ENCODE measurements at regions not wholly inside any gene's neighbourhood (a gene's known extent, or its start where the extent isn't known, plus 50 kb on each side); places are given as distances from the start of the nearest gene placed in this dataset.

- CTCF ChIA-PET: no interaction called here
- H3K4me1 Mint-ChIP-seq: no peaks in the 10 kb centered on the region
- H3K36me3 Mint-ChIP-seq: peaks cover 0 to 6% (median 0%) of the 10 kb centered on the region in 5 donors
Measured at GRCh38 chr4:123517176-123517575, 120.6 kb downstream of the SPRY1 start.

GRCh38 chr4:123517971-123518370 lies 121.4 kb downstream of the SPRY1 start:
- intact Hi-C loops (cut with micrococcal nuclease): no loop called here
- no peaks in the 10 kb centered on the region for H3K36me3 ChIP-seq (ENCODE audit: control insufficient read depth in 2 of 3, insufficient read depth in 3 of 3, low read length in 3 of 3)
- H3K4me3 Mint-ChIP-seq: no peak overlapping the region
- no peaks in the 10 kb centered on the region for H3K27me3 ChIP-seq (ENCODE audit: control insufficient read depth in 2 of 2, insufficient read depth in 2 of 2, low read length in 2 of 2)
- H3K9me3 Mint-ChIP-seq: peaks cover 0 to 1% (median 0%) of the 10 kb centered on the region in 11 donors
- CTCF ChIA-PET: no interaction called here
- DNase-seq: no peak
- no peak overlapping the region for H3K4me3 ChIP-seq (ENCODE audit: low read length)
- POLR2A ChIA-PET: no interaction called here
- H3K36me3 Mint-ChIP-seq: peaks cover 0 to 2% (median 0%) of the 10 kb centered on the region in 5 donors
- no peaks in the 10 kb centered on the region for H3K4me1 ChIP-seq (ENCODE audit: control insufficient read depth in 2 of 2, insufficient read depth in 2 of 2, low read length in 2 of 2)
- H3K9me3 ChIP-seq (ENCODE audit: control insufficient read depth in 2 of 3, low read length in 3 of 3): no peaks in the 10 kb centered on the region
- H3K27ac Mint-ChIP-seq: no peak overlapping the region
- H3K27me3 Mint-ChIP-seq: peaks cover 0 to 29% (median 9%) of the 10 kb centered on the region in 5 donors
- ATAC-seq: no peak
- H3K4me1 Mint-ChIP-seq: no peaks in the 10 kb centered on the region
- no peak overlapping the region for H3K27ac ChIP-seq (ENCODE audit: low read depth, low read length)

More at GRCh38 chr4:123517176-123517575, 120.6 kb downstream of the SPRY1 start:
- H3K9me3 Mint-ChIP-seq: peaks cover 0 to 4% (median 0%) of the 10 kb centered on the region in 11 donors
- Histone ChIP-seq H3K27ac (ENCODE audit: low read depth, low read length) (no peak overlapping the region), H3K4me1 (ENCODE audit: control insufficient read depth in 2 of 2, insufficient read depth in 2 of 2, low read length in 2 of 2) (no peaks in the 10 kb centered on the region), H3K36me3 (ENCODE audit: control insufficient read depth in 2 of 3, insufficient read depth in 3 of 3, low read length in 3 of 3) (no peaks in the 10 kb centered on the region), H3K4me3 (ENCODE audit: low read length) (no peak overlapping the region), H3K9me3 (ENCODE audit: control insufficient read depth in 2 of 3, low read length in 3 of 3) (no peaks in the 10 kb centered on the region), H3K27me3 (ENCODE audit: control insufficient read depth in 2 of 2, insufficient read depth in 2 of 2, low read length in 2 of 2) (no peaks in the 10 kb centered on the region)
- H3K27ac Mint-ChIP-seq: no peak overlapping the region
- H3K27me3 Mint-ChIP-seq: peaks cover 0 to 26% (median 12%) of the 10 kb centered on the region in 5 donors
- POLR2A ChIA-PET: no interaction called here
- ATAC-seq (no peak), DNase-seq (no peak)
- intact Hi-C loops (cut with micrococcal nuclease): no loop called here
- H3K4me3 Mint-ChIP-seq: no peak overlapping the region

GRCh38 chr4:123520325-123520724 lies 123.7 kb downstream of the SPRY1 start:
- POLR2A ChIA-PET: no interaction called here
- no peak overlapping the region for H3K4me3 Mint-ChIP-seq
- CTCF ChIA-PET: no interaction called here

GRCh38 chr4:123522081-123522480 lies 125.5 kb downstream of the SPRY1 start:
- H3K4me1 Mint-ChIP-seq: peaks cover 0 to 9% (median 0%) of the 10 kb centered on the region in 7 donors
- H3K4me3 Mint-ChIP-seq: no peak overlapping the region
- no peaks in the 10 kb centered on the region for H3K9me3 ChIP-seq (ENCODE audit: control insufficient read depth in 2 of 3, low read length in 3 of 3)
- ChIA-PET CTCF (interaction anchor here (0.7 kb wide), 1 partner anchor 9 kb away, joined by 4 read pairs; no protein-coding TSS in a partner anchor), POLR2A (no interaction called here)
- no peaks in the 10 kb centered on the region for H3K27me3 ChIP-seq (ENCODE audit: control insufficient read depth in 2 of 2, insufficient read depth in 2 of 2, low read length in 2 of 2)
- H3K9me3 Mint-ChIP-seq: peaks cover 0 to 2% (median 0%) of the 10 kb centered on the region in 11 donors
- H3K36me3 ChIP-seq (ENCODE audit: control insufficient read depth in 2 of 3, insufficient read depth in 3 of 3, low read length in 3 of 3): no peaks in the 10 kb centered on the region
- H3K4me1 ChIP-seq (ENCODE audit: control insufficient read depth in 2 of 2, insufficient read depth in 2 of 2, low read length in 2 of 2): no peaks in the 10 kb centered on the region
- DNase-seq (no peak), ATAC-seq (no peak)
- H3K36me3 Mint-ChIP-seq: peaks cover 0 to 4% (median 0%) of the 10 kb centered on the region in 5 donors
- intact Hi-C loops (cut with micrococcal nuclease): no loop called here
- H3K27ac Mint-ChIP-seq: no peak overlapping the region
- H3K27ac ChIP-seq (ENCODE audit: low read depth, low read length): no peak overlapping the region
- no peak overlapping the region for H3K4me3 ChIP-seq (ENCODE audit: low read length)
- peaks cover 0 to 14% (median 8%) of the 10 kb centered on the region in 5 donors for H3K27me3 Mint-ChIP-seq

More at GRCh38 chr4:123520325-123520724, 123.7 kb downstream of the SPRY1 start:
- H3K27me3 ChIP-seq (ENCODE audit: control insufficient read depth in 2 of 2, insufficient read depth in 2 of 2, low read length in 2 of 2): no peaks in the 10 kb centered on the region
- DNase-seq (no peak), ATAC-seq (no peak)
- Mint-ChIP-seq H3K27me3 (peaks cover 0 to 12% (median 8%) of the 10 kb centered on the region in 5 donors), H3K36me3 (no peaks in the 10 kb centered on the region), H3K27ac (no peak overlapping the region), H3K9me3 (peaks cover 0 to 1% (median 0%) of the 10 kb centered on the region in 11 donors), H3K4me1 (no peaks in the 10 kb centered on the region)
- H3K36me3 ChIP-seq (ENCODE audit: control insufficient read depth in 2 of 3, insufficient read depth in 3 of 3, low read length in 3 of 3): no peaks in the 10 kb centered on the region
- intact Hi-C loops (cut with micrococcal nuclease): no loop called here
- H3K4me1 ChIP-seq (ENCODE audit: control insufficient read depth in 2 of 2, insufficient read depth in 2 of 2, low read length in 2 of 2): no peaks in the 10 kb centered on the region
- no peaks in the 10 kb centered on the region for H3K9me3 ChIP-seq (ENCODE audit: control insufficient read depth in 2 of 3, low read length in 3 of 3)
- H3K4me3 ChIP-seq (ENCODE audit: low read length): no peak overlapping the region
- no peak overlapping the region for H3K27ac ChIP-seq (ENCODE audit: low read depth, low read length)

GRCh38 chr4:123522646-123523045 lies 126.1 kb downstream of the SPRY1 start:
- Histone ChIP-seq H3K4me1 (ENCODE audit: control insufficient read depth in 2 of 2, insufficient read depth in 2 of 2, low read length in 2 of 2) (no peaks in the 10 kb centered on the region), H3K4me3 (ENCODE audit: low read length) (no peak overlapping the region), H3K27me3 (ENCODE audit: control insufficient read depth in 2 of 2, insufficient read depth in 2 of 2, low read length in 2 of 2) (no peaks in the 10 kb centered on the region), H3K9me3 (ENCODE audit: control insufficient read depth in 2 of 3, low read length in 3 of 3) (no peaks in the 10 kb centered on the region), H3K36me3 (ENCODE audit: control insufficient read depth in 2 of 3, insufficient read depth in 3 of 3, low read length in 3 of 3) (no peaks in the 10 kb centered on the region), H3K27ac (ENCODE audit: low read depth, low read length) (no peak overlapping the region)
- intact Hi-C loops (cut with micrococcal nuclease): no loop called here
- POLR2A ChIA-PET: no interaction called here
- CTCF ChIA-PET: no interaction called here
- H3K36me3 Mint-ChIP-seq: peaks cover 0 to 4% (median 0%) of the 10 kb centered on the region in 5 donors
- DNase-seq (no peak), ATAC-seq (no peak)
- H3K4me3 Mint-ChIP-seq: no peak overlapping the region
- H3K27ac Mint-ChIP-seq: no peak overlapping the region
- H3K9me3 Mint-ChIP-seq: peaks cover 0 to 2% (median 0%) of the 10 kb centered on the region in 11 donors
- H3K27me3 Mint-ChIP-seq: peaks cover 0 to 14% (median 8%) of the 10 kb centered on the region in 5 donors
- H3K4me1 Mint-ChIP-seq: peaks cover 0 to 10% (median 0%) of the 10 kb centered on the region in 7 donors

- H3K9me3 Mint-ChIP-seq: peaks cover 0 to 2% (median 0%) of the 10 kb centered on the region in 11 donors
- Histone ChIP-seq H3K9me3 (ENCODE audit: control insufficient read depth in 2 of 3, low read length in 3 of 3) (no peaks in the 10 kb centered on the region), H3K36me3 (ENCODE audit: control insufficient read depth in 2 of 3, insufficient read depth in 3 of 3, low read length in 3 of 3) (no peaks in the 10 kb centered on the region), H3K27me3 (ENCODE audit: control insufficient read depth in 2 of 2, insufficient read depth in 2 of 2, low read length in 2 of 2) (no peaks in the 10 kb centered on the region), H3K4me3 (ENCODE audit: low read length) (no peak overlapping the region), H3K27ac (ENCODE audit: low read depth, low read length) (no peak overlapping the region), H3K4me1 (ENCODE audit: control insufficient read depth in 2 of 2, insufficient read depth in 2 of 2, low read length in 2 of 2) (no peaks in the 10 kb centered on the region)
- ChIA-PET POLR2A (no interaction called here), CTCF (no interaction called here)
- no peak overlapping the region for H3K4me3 Mint-ChIP-seq
- intact Hi-C loops (cut with micrococcal nuclease): no loop called here
- H3K36me3 Mint-ChIP-seq: peaks cover 0 to 4% (median 0%) of the 10 kb centered on the region in 5 donors
- DNase-seq (no peak), ATAC-seq (no peak)
- H3K4me1 Mint-ChIP-seq: peaks cover 0 to 10% (median 0%) of the 10 kb centered on the region in 7 donors
- peaks cover 0 to 14% (median 6%) of the 10 kb centered on the region in 5 donors for H3K27me3 Mint-ChIP-seq
- H3K27ac Mint-ChIP-seq: no peak overlapping the region
Measured at GRCh38 chr4:123524958-123525628, 128.5 kb downstream of the SPRY1 start.

GRCh38 chr4:123526511-123526910 lies 129.9 kb downstream of the SPRY1 start:
- DNase-seq (peak in 1 of 9 donors; percentile 31), ATAC-seq (no peak)
- Histone ChIP-seq H3K9me3 (ENCODE audit: control insufficient read depth in 2 of 3, low read length in 3 of 3) (no peaks in the 10 kb centered on the region), H3K36me3 (ENCODE audit: control insufficient read depth in 2 of 3, insufficient read depth in 3 of 3, low read length in 3 of 3) (no peaks in the 10 kb centered on the region), H3K27ac (ENCODE audit: low read depth, low read length) (no peak overlapping the region), H3K4me1 (ENCODE audit: control insufficient read depth in 2 of 2, insufficient read depth in 2 of 2, low read length in 2 of 2) (no peaks in the 10 kb centered on the region), H3K27me3 (ENCODE audit: control insufficient read depth in 2 of 2, insufficient read depth in 2 of 2, low read length in 2 of 2) (no peaks in the 10 kb centered on the region), H3K4me3 (ENCODE audit: low read length) (no peak overlapping the region)
- H3K4me3 Mint-ChIP-seq: no peak overlapping the region
- no peak overlapping the region for H3K27ac Mint-ChIP-seq
- POLR2A ChIA-PET: no interaction called here
- intact Hi-C loops (cut with micrococcal nuclease): no loop called here
- peaks cover 0 to 4% (median 0%) of the 10 kb centered on the region in 5 donors for H3K36me3 Mint-ChIP-seq
- H3K9me3 Mint-ChIP-seq: peaks cover 0 to 5% (median 0%) of the 10 kb centered on the region in 11 donors
- peaks cover 0 to 10% (median 0%) of the 10 kb centered on the region in 7 donors for H3K4me1 Mint-ChIP-seq
- peaks cover 0 to 8% (median 4%) of the 10 kb centered on the region in 5 donors for H3K27me3 Mint-ChIP-seq
- CTCF ChIA-PET: no interaction called here

Measured in naive thymus-derived CD4-positive, alpha-beta T cell (primary cell).